ENCODE measurements at regions not wholly inside any gene's neighbourhood (a gene's known extent, or its start where the extent isn't known, plus 50 kb on each side); places are given as distances from the start of the nearest gene placed in this dataset.

DNA sequence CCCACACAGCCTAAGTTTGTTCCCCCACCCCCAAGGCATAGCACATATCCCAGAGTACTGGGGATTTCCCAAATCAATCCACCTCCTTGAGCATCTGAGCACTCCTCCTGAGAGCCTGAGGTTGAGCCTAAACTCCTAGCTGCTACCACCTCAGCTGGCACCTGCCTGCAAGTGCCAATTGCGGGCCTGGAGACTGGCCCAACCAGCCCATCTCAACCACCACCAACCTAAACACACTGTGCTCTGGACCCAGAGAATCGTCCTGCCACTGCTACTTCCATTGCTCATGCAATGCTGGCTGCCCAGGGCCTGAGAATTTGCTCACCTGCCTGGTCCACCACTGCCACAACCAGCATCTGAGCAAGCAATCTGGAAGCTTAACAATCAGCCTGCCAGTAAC is 177.1 kb downstream of the FGF13 start:
- TF ChIP-seq ZNF175 (tag by site-specific recombination; IDR thresholded peaks at IDR 0.05) = no peak
- no peak for TF ChIP-seq ZNF548 (tag by site-specific recombination; IDR thresholded peaks at IDR 0.05)
- TF ChIP-seq ZNF324 (tag by site-specific recombination; IDR thresholded peaks at IDR 0.05) = no peak
- no peak for TF ChIP-seq ZNF335 (tag by site-specific recombination; conservative IDR thresholded peaks at IDR 0.05)
- no peak for TF ChIP-seq ZBTB7A (tag by site-specific recombination; IDR thresholded peaks at IDR 0.05; ENCODE audit: low read depth)
- TF ChIP-seq ZNF558 (tag by site-specific recombination; IDR thresholded peaks at IDR 0.05) = no peak
- no peak for TF ChIP-seq KLF17 (tag by site-specific recombination; IDR thresholded peaks at IDR 0.05)
- TF ChIP-seq ZNF585B (tag by site-specific recombination; IDR thresholded peaks at IDR 0.05) = no peak
- TF ChIP-seq ZNF16 (tag by site-specific recombination; IDR thresholded peaks at IDR 0.05; ENCODE audit: low read depth) = no peak
- TF ChIP-seq ZNF239 (tag by site-specific recombination; IDR thresholded peaks at IDR 0.05) = no peak
- no peak for TF ChIP-seq ZNF776 (tag by site-specific recombination; IDR thresholded peaks at IDR 0.05; ENCODE audit: borderline replicate concordance)
- TF ChIP-seq ZNF311 (tag by site-specific recombination; IDR thresholded peaks at IDR 0.05; ENCODE audit: borderline replicate concordance) = no peak
- TF ChIP-seq ZNF664 (tag by site-specific recombination; IDR thresholded peaks at IDR 0.05) = no peak
- no peak for TF ChIP-seq ZFHX2 (tag by site-specific recombination; conservative IDR thresholded peaks at IDR 0.05)
- TF ChIP-seq ZNF561 (tag by site-specific recombination; IDR thresholded peaks at IDR 0.05; ENCODE audit: borderline replicate concordance) = no peak
- TF ChIP-seq ZNF138 (tag by site-specific recombination; IDR thresholded peaks at IDR 0.05; ENCODE audit: borderline replicate concordance) = no peak
- TF ChIP-seq ZNF302 (tag by site-specific recombination; IDR thresholded peaks at IDR 0.05; ENCODE audit: low read depth) = no peak
- no peak for TF ChIP-seq ZNF654 (tag by site-specific recombination; IDR thresholded peaks at IDR 0.05; ENCODE audit: low read depth)
- no peak for TF ChIP-seq ZBTB10 (tag by site-specific recombination; IDR thresholded peaks at IDR 0.05)
- TF ChIP-seq ZNF555 (tag by site-specific recombination; conservative IDR thresholded peaks at IDR 0.05) = no peak
- POLR2A ChIA-PET = no interaction called here
- CTCF ChIA-PET = no interaction called here

DNA sequence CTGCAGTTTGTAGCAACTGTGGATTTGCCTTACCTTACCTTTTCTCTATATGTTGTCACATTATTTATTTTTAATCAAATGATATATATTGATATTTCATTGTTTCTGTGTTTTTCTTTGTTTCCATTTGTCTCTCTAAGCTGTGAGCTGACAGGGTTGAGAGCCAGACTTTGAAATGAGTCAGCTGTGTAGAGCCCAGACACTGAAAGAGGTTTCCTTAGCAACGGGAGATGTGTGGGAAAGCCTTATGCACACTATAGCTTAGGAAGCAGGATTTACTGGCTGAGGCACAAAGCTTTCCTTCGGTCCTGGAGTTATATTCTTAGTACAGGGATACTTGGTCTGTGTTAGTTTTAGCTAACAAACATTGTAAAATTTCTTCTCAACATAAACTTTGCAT is 192.2 kb downstream of the FGF13 start:
- no peak overlapping the region for H3K27ac ChIP-seq (ENCODE audit: extremely low read depth, low read depth, low read length)
- TF ChIP-seq GLI4 (tag by site-specific recombination; IDR thresholded peaks at IDR 0.05) (no peak), ZNF169 (tag by site-specific recombination; IDR thresholded peaks at IDR 0.05) (no peak), ZNF560 (tag by site-specific recombination; IDR thresholded peaks at IDR 0.05; ENCODE audit: borderline replicate concordance) (no peak), ZFP69B (tag by site-specific recombination; IDR thresholded peaks at IDR 0.05) (no peak), SCRT2 (tag by site-specific recombination; IDR thresholded peaks at IDR 0.05) (no peak), ZNF76 (tag by site-specific recombination; IDR thresholded peaks at IDR 0.05; ENCODE audit: borderline replicate concordance, low read depth) (no peak), ZNF10 (tag by site-specific recombination; IDR thresholded peaks at IDR 0.05) (no peak), ZNF555 (tag by site-specific recombination; conservative IDR thresholded peaks at IDR 0.05) (no peak)
- no peaks in the 10 kb centered on the region for H3K4me1 ChIP-seq (ENCODE audit: control insufficient read depth, insufficient read depth, low read length)
- H3K9me3 ChIP-seq (ENCODE audit: control insufficient read depth, insufficient read depth, low read depth, low read length) = no peaks in the 10 kb centered on the region
- H3K4me3 ChIP-seq (ENCODE audit: low read depth, low read length) = no peak overlapping the region
- POLR2A ChIA-PET = no interaction called here
- H3K36me3 ChIP-seq (ENCODE audit: control insufficient read depth in 2 of 2, insufficient read depth in 1 of 2, low read length in 2 of 2) = no peaks in the 10 kb centered on the region
- CTCF ChIA-PET = no interaction called here

More for the DNA sequence above, 177.1 kb downstream of the FGF13 start:
- H3K4me3 ChIP-seq (ENCODE audit: low read depth, low read length) = no peak overlapping the region
- H3K4me1 ChIP-seq (ENCODE audit: control insufficient read depth, insufficient read depth, low read length) = no peaks in the 10 kb centered on the region
- H3K9me3 ChIP-seq (ENCODE audit: control insufficient read depth, insufficient read depth, low read depth, low read length) = no peaks in the 10 kb centered on the region
- no peaks in the 10 kb centered on the region for H3K36me3 ChIP-seq (ENCODE audit: control insufficient read depth in 2 of 2, insufficient read depth in 1 of 2, low read length in 2 of 2)
- no peak overlapping the region for H3K27ac ChIP-seq (ENCODE audit: extremely low read depth, low read depth, low read length)
